Neural progenitor cell (in vitro differentiated cells): ENCODE measurements at regions not wholly inside any gene's neighbourhood (a gene's known extent, or its start where the extent isn't known, plus 50 kb on each side); places are given as distances from the start of the nearest gene placed in this dataset.

Experiments used
- EZH2phosphoT487 ChIP-seq: fragments of 200-600 bp; sonication (generic); IDR thresholded peaks from 2 replicates; pipeline ENCODE4 v1.6.1; 2017; ENCODE audit warnings: antibody characterized with exemption
- TF ChIP-seq, protein P1 (sequence below): fragments of 200-600 bp; sonication (generic); IDR thresholded peaks from 2 replicates; pipeline ENCODE4 v1.5.1; 2017; ENCODE audit warnings: antibody characterized with exemption, mild to moderate bottlenecking

DNA sequence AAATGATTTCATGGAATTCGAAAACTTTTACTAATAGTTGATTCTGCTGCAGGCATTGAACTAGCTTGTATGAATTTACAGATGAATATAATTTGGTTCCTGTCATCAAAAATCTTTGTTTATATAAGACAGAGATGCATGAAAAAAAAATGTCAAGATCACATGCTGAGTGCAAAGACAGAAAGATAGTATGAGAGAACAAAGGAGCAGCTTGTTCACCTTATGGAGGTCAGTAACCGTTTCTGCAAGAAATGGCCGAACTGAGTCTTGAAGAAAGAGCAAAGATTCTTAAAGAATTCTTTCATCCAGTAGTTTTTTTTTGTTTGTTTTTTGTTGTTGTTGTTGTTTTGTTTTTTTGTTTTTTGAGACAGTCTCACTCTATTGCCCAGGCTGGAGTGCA is 450.6 kb downstream of the TUSC7 start:
- TF ChIP-seq, protein P1, sequence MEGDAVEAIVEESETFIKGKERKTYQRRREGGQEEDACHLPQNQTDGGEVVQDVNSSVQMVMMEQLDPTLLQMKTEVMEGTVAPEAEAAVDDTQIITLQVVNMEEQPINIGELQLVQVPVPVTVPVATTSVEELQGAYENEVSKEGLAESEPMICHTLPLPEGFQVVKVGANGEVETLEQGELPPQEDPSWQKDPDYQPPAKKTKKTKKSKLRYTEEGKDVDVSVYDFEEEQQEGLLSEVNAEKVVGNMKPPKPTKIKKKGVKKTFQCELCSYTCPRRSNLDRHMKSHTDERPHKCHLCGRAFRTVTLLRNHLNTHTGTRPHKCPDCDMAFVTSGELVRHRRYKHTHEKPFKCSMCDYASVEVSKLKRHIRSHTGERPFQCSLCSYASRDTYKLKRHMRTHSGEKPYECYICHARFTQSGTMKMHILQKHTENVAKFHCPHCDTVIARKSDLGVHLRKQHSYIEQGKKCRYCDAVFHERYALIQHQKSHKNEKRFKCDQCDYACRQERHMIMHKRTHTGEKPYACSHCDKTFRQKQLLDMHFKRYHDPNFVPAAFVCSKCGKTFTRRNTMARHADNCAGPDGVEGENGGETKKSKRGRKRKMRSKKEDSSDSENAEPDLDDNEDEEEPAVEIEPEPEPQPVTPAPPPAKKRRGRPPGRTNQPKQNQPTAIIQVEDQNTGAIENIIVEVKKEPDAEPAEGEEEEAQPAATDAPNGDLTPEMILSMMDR = no peak
- TF ChIP-seq EZH2phosphoT487 = no peak
